Activated naive CD4-positive, alpha-beta T cell treated with anti-CD3 and anti-CD28 coated beads, Interleukin-2, amount 50 U/mL, for 24 hours (primary cell): ENCODE measurements at regions not wholly inside any gene's neighbourhood (a gene's known extent, or its start where the extent isn't known, plus 50 kb on each side); places are given as distances from the start of the nearest gene placed in this dataset.
"Not testable (repeated sequence)": the region's sequence is repeated elsewhere in the genome, so short reads cannot be mapped to it uniquely, and the experiment has no call there.

Experiments
- H3K27ac Mint-ChIP-seq: one replicate; pipeline ENCODE4 v1.8.0; 2021; ENCODE audit warnings: mild to moderate bottlenecking, mixed read lengths
- H3K27me3 Mint-ChIP-seq: one replicate; pipeline ENCODE4 v1.8.0; 2021; ENCODE audit warnings: mixed read lengths
- H3K36me3 Mint-ChIP-seq: one replicate; pipeline ENCODE4 v1.8.0; 2021; ENCODE audit warnings: mixed read lengths
- H3K4me1 Mint-ChIP-seq: one replicate; pipeline ENCODE4 v1.8.0; 2021; ENCODE audit warnings: mixed read lengths
- H3K4me3 Mint-ChIP-seq: one replicate; pipeline ENCODE4 v1.8.0; 2021; ENCODE audit warnings: mild to moderate bottlenecking, mixed read lengths
- H3K9me3 Mint-ChIP-seq: one replicate; pipeline ENCODE4 v1.8.0; 2021; ENCODE audit warnings: mixed read lengths

GRCh38 chr5:8730194-8730593 is 815.7 kb downstream of the SEMA5A start:
- peaks cover 4% of the 10 kb centered on the region for H3K9me3 Mint-ChIP-seq
- H3K4me3 Mint-ChIP-seq: no peak overlapping the region
- H3K4me1 Mint-ChIP-seq: no peaks in the 10 kb centered on the region

GRCh38 chr5:8731110-8731509 is 814.8 kb downstream of the SEMA5A start:
- not testable (repeated sequence) for H3K27me3 Mint-ChIP-seq

More at GRCh38 chr5:8730194-8730593, 815.7 kb downstream of the SEMA5A start:
- no peaks in the 10 kb centered on the region for H3K27me3 Mint-ChIP-seq
- no peaks in the 10 kb centered on the region for H3K36me3 Mint-ChIP-seq
- no peak overlapping the region for H3K27ac Mint-ChIP-seq

DNA sequence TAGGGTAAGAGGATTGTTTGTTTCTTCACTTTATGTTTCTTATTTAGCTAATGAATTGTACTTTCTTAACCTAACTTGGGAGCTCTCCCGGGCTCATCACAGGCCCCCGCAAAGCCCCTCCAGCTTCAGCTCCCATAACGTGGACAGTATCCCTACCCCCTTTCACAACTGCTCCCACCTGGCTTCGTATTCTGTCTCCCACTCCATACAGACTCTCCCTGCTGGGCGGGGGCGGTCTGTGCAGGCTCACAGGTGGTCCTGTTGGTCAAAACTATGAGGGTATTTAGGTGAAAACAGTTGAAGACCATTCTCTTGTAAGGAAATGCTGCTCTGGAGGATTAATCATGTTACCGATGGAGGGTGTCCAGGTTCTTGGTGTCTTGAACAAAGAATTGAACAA is 805.3 kb downstream of the SEMA5A start:
- Mint-ChIP-seq H3K36me3 (no peaks in the 10 kb centered on the region), H3K27ac (no peak overlapping the region), H3K27me3 (no peaks in the 10 kb centered on the region), H3K4me3 (no peak overlapping the region), H3K4me1 (no peaks in the 10 kb centered on the region), H3K9me3 (peaks cover 8% of the 10 kb centered on the region)

More at GRCh38 chr5:8731110-8731509, 814.8 kb downstream of the SEMA5A start:
- not testable (repeated sequence) for H3K4me1 Mint-ChIP-seq, H3K4me3 Mint-ChIP-seq, H3K27ac Mint-ChIP-seq, H3K9me3 Mint-ChIP-seq, H3K36me3 Mint-ChIP-seq

DNA sequence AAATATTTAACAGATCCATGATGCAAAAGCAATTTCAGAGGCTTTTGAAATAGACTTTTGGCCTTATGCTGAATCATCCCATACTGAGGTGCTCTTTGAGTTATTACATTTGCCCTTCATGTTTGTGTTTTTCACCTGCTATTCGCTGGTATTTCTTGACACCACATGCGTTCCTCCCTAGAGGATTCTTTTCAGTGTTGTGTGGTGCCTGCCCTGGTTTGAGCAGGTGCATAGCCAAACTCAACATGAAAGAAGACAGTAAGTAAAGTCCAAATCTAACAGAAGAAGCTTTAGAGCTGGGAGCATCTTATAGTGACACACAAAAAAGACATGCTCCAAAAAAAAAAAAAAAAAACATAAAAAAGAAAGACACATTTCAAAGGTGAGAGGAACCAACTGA is 796.3 kb downstream of the SEMA5A start:
- Mint-ChIP-seq H3K4me3 (no peak overlapping the region), H3K9me3 (peaks cover 5% of the 10 kb centered on the region), H3K4me1 (no peaks in the 10 kb centered on the region), H3K36me3 (no peaks in the 10 kb centered on the region), H3K27me3 (no peaks in the 10 kb centered on the region), H3K27ac (no peak overlapping the region)

GRCh38 chr5:8750100-8750499 is 795.8 kb downstream of the SEMA5A start:
- peaks cover 5% of the 10 kb centered on the region for H3K9me3 Mint-ChIP-seq
- no peaks in the 10 kb centered on the region for H3K27me3 Mint-ChIP-seq
- no peak overlapping the region for H3K4me3 Mint-ChIP-seq
- H3K36me3 Mint-ChIP-seq: no peaks in the 10 kb centered on the region
- no peak overlapping the region for H3K27ac Mint-ChIP-seq
- no peaks in the 10 kb centered on the region for H3K4me1 Mint-ChIP-seq

DNA sequence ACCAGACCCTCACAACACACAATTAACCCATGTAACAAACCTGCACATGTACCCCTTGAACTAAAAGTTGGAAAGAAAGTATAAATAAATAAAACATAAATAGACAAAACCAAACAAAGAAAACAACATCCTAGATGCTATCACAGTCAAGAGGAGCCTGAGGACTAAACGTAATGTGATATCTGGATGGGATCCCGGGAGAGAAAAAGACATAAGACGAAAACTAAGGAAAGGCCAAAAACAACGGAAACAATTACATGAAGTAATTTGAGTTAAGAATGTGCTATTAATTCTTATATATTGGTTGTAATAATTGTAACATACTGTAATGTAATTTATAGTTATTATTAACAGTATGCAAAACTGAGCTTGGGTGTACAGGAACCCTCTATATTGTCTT is 793.9 kb downstream of the SEMA5A start:
- Mint-ChIP-seq H3K27ac (no peak overlapping the region), H3K9me3 (peaks cover 5% of the 10 kb centered on the region), H3K27me3 (no peaks in the 10 kb centered on the region), H3K4me3 (no peak overlapping the region), H3K36me3 (no peaks in the 10 kb centered on the region), H3K4me1 (no peaks in the 10 kb centered on the region)

- H3K9me3 Mint-ChIP-seq: peaks cover 3% of the 10 kb centered on the region
- H3K27me3 Mint-ChIP-seq: no peaks in the 10 kb centered on the region
- H3K36me3 Mint-ChIP-seq: no peaks in the 10 kb centered on the region
- no peak overlapping the region for H3K27ac Mint-ChIP-seq
- H3K4me1 Mint-ChIP-seq: no peaks in the 10 kb centered on the region
- H3K4me3 Mint-ChIP-seq: no peak overlapping the region
Observed at GRCh38 chr5:8752595-8752994, 793.3 kb downstream of the SEMA5A start.

DNA sequence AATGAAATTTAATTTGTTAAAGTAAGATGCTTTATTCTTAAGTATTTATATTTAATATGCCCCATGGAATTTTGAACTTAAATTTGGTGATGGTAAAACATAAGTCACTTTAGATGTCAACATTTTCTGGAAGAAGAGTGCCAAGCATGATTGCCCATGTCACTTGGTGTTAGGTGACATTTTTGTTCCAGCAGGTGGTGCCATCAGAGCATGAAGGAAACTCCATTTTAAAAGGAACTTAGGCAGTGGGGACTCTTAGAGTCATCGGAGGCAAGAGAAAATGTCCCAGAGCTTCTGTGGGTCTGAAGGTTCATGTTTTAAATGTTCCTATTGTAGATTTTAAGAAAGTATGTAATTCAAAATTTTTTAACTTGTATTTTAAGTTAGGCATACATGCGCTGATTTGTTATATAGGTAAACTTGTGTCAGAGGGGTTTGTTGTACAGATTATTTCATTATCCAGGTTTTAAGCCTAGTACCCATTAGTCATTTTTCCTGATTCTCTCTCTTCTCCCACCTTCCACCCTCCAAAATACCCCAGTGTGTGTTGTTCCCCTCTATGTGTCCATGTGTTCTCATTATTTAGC is 789.3 kb downstream of the SEMA5A start:
- H3K4me3 Mint-ChIP-seq: no peak overlapping the region
- peaks cover 14% of the 10 kb centered on the region for H3K9me3 Mint-ChIP-seq
- no peak overlapping the region for H3K27ac Mint-ChIP-seq
- no peaks in the 10 kb centered on the region for H3K4me1 Mint-ChIP-seq
- no peaks in the 10 kb centered on the region for H3K36me3 Mint-ChIP-seq
- H3K27me3 Mint-ChIP-seq: no peaks in the 10 kb centered on the region

GRCh38 chr5:8765886-8766285 is 780.0 kb downstream of the SEMA5A start:
- H3K9me3 Mint-ChIP-seq: no peaks in the 10 kb centered on the region
- H3K27me3 Mint-ChIP-seq: no peaks in the 10 kb centered on the region
- H3K27ac Mint-ChIP-seq: no peak overlapping the region
- H3K36me3 Mint-ChIP-seq: no peaks in the 10 kb centered on the region
- H3K4me1 Mint-ChIP-seq: no peaks in the 10 kb centered on the region
- no peak overlapping the region for H3K4me3 Mint-ChIP-seq

DNA sequence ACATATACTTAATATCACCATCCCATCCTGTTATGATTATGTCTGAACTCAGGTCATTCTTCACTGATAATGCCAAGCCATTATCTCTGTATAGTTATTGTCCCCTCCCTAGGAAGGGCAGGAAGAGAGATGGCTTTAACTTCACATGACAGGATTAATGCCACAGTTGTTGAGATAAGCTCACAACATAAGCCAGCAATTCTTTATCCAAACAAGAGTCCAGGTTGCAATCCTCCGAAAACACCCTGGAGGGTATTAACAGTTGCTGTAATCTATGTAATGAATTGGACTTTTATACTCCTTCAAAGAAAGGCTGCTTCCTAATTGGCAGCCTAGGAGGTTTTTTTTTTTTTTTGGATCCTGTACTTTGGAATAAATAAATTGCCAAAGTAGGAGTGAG is 779.4 kb downstream of the SEMA5A start:
- Mint-ChIP-seq H3K27me3 (no peaks in the 10 kb centered on the region), H3K9me3 (no peaks in the 10 kb centered on the region), H3K27ac (no peak overlapping the region), H3K4me3 (no peak overlapping the region), H3K36me3 (no peaks in the 10 kb centered on the region), H3K4me1 (no peaks in the 10 kb centered on the region)

GRCh38 chr5:8767111-8767510 is 778.8 kb downstream of the SEMA5A start:
- Mint-ChIP-seq H3K27me3 (no peaks in the 10 kb centered on the region), H3K4me1 (no peaks in the 10 kb centered on the region), H3K9me3 (no peaks in the 10 kb centered on the region), H3K4me3 (no peak overlapping the region), H3K27ac (no peak overlapping the region), H3K36me3 (no peaks in the 10 kb centered on the region)

- H3K4me3 Mint-ChIP-seq: no peak overlapping the region
- no peaks in the 10 kb centered on the region for H3K4me1 Mint-ChIP-seq
- no peak overlapping the region for H3K27ac Mint-ChIP-seq
- no peaks in the 10 kb centered on the region for H3K36me3 Mint-ChIP-seq
- no peaks in the 10 kb centered on the region for H3K9me3 Mint-ChIP-seq
- no peaks in the 10 kb centered on the region for H3K27me3 Mint-ChIP-seq
Observed at GRCh38 chr5:8767746-8768145, 778.1 kb downstream of the SEMA5A start.

- Mint-ChIP-seq H3K4me3 (no peak overlapping the region), H3K27me3 (no peaks in the 10 kb centered on the region), H3K36me3 (no peaks in the 10 kb centered on the region), H3K27ac (no peak overlapping the region), H3K4me1 (no peaks in the 10 kb centered on the region), H3K9me3 (no peaks in the 10 kb centered on the region)
Observed at GRCh38 chr5:8769631-8770030, 776.2 kb downstream of the SEMA5A start.

DNA sequence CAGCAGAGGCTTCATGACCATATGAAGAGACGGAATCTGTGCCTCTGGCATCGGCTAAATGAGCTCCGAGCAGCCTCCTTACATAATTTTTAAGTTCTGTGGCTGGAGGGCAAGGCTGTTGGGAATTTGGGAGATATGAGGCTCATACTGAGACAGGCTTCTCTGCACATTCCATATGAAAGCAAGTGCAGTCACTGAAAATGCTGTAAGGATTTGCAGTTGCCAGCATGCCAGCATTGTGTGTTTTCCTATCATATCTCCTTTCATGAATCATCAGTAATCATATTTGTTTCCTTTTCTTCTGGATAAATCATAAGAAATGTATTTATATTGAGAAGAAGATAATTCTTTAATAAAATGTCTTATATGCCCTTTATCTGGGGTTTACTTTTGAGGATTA is 775.4 kb downstream of the SEMA5A start:
- H3K36me3 Mint-ChIP-seq: no peaks in the 10 kb centered on the region
- H3K9me3 Mint-ChIP-seq: no peaks in the 10 kb centered on the region
- H3K27ac Mint-ChIP-seq: no peak overlapping the region
- H3K4me1 Mint-ChIP-seq: no peaks in the 10 kb centered on the region
- no peak overlapping the region for H3K4me3 Mint-ChIP-seq
- H3K27me3 Mint-ChIP-seq: no peaks in the 10 kb centered on the region

GRCh38 chr5:8773046-8773615 is 772.7 kb downstream of the SEMA5A start:
- Mint-ChIP-seq H3K36me3 (no peaks in the 10 kb centered on the region), H3K9me3 (peaks cover under 1% of the 10 kb centered on the region), H3K4me3 (no peak overlapping the region), H3K27ac (no peak overlapping the region), H3K27me3 (no peaks in the 10 kb centered on the region), H3K4me1 (no peaks in the 10 kb centered on the region)

- H3K27ac Mint-ChIP-seq: no peak overlapping the region
- no peaks in the 10 kb centered on the region for H3K27me3 Mint-ChIP-seq
- no peaks in the 10 kb centered on the region for H3K4me1 Mint-ChIP-seq
- H3K4me3 Mint-ChIP-seq: no peak overlapping the region
- peaks cover 11% of the 10 kb centered on the region for H3K9me3 Mint-ChIP-seq
- H3K36me3 Mint-ChIP-seq: no peaks in the 10 kb centered on the region
Observed at GRCh38 chr5:8784692-8785091, 761.2 kb downstream of the SEMA5A start.

- Mint-ChIP-seq H3K4me1 (no peaks in the 10 kb centered on the region), H3K9me3 (peaks cover 6% of the 10 kb centered on the region), H3K27me3 (no peaks in the 10 kb centered on the region), H3K4me3 (no peak overlapping the region), H3K36me3 (no peaks in the 10 kb centered on the region), H3K27ac (no peak overlapping the region)
Observed at GRCh38 chr5:8788246-8788645, 757.6 kb downstream of the SEMA5A start.
